OCI-M1 (cell line): ENCODE measurements at regions not wholly inside any gene's neighbourhood (a gene's known extent, or its start where the extent isn't known, plus 50 kb on each side); places are given as distances from the start of the nearest gene placed in this dataset.

Experiments
- DNase-seq: peaks from one replicate; lab custom pipeline; 2025; lab: John Stamatoyannopoulos, UW

GRCh38 chr3:72591522-72592421 is 256.5 kb downstream of the SHQ1 start:
- DNase-seq, result peak; percentile 72

- no peak for DNase-seq
These were observed 257.5 kb downstream of the SHQ1 start for GRCh38 chr3:72590732-72591221.

GRCh38 chr3:72587282-72587681 is 261.0 kb downstream of the SHQ1 start:
- no peak for DNase-seq

- no peak for DNase-seq
These were observed 261.6 kb downstream of the SHQ1 start for GRCh38 chr3:72586694-72587093.

- DNase-seq, result no peak
These were observed 262.3 kb downstream of the SHQ1 start for GRCh38 chr3:72585966-72586365.

- peak; percentile 52 for DNase-seq
These were observed 264.0 kb downstream of the SHQ1 start for GRCh38 chr3:72584262-72584661.

- DNase-seq, result no peak
These were observed 265.3 kb downstream of the SHQ1 start for GRCh38 chr3:72582963-72583362.

- no peak for DNase-seq
These were observed 265.9 kb downstream of the SHQ1 start for GRCh38 chr3:72582211-72582878.

GRCh38 chr3:72580900-72581299 is 267.3 kb downstream of the SHQ1 start:
- peak; percentile 30 for DNase-seq

GRCh38 chr3:72580246-72580756 is 267.9 kb downstream of the SHQ1 start:
- DNase-seq, result no peak

GRCh38 chr3:72579581-72580245 is 268.5 kb downstream of the SHQ1 start:
- DNase-seq, result no peak

- DNase-seq, result no peak
These were observed 269.1 kb downstream of the SHQ1 start for GRCh38 chr3:72579191-72579580.

- DNase-seq, result no peak
These were observed 271.1 kb downstream of the SHQ1 start for GRCh38 chr3:72577190-72577589.

- peak; percentile 42 for DNase-seq
These were observed 271.7 kb downstream of the SHQ1 start for GRCh38 chr3:72576563-72576962.

GRCh38 chr3:72574144-72574543 is 274.1 kb downstream of the SHQ1 start:
- DNase-seq, result no peak

GRCh38 chr3:72573051-72573450 is 275.2 kb downstream of the SHQ1 start:
- no peak for DNase-seq

- no peak for DNase-seq
These were observed 275.7 kb downstream of the SHQ1 start for GRCh38 chr3:72572489-72573007.

- DNase-seq, result no peak
These were observed 276.6 kb downstream of the SHQ1 start for GRCh38 chr3:72571638-72572114.

GRCh38 chr3:72571052-72571451 is 277.2 kb downstream of the SHQ1 start:
- no peak for DNase-seq

- DNase-seq, result no peak
These were observed 278.3 kb downstream of the SHQ1 start for GRCh38 chr3:72569754-72570440.

- no peak for DNase-seq
These were observed 280.2 kb downstream of the SHQ1 start for GRCh38 chr3:72568083-72568482.
